ENCODE measurements at regions not wholly inside any gene's neighbourhood (a gene's known extent, or its start where the extent isn't known, plus 50 kb on each side); places are given as distances from the start of the nearest gene placed in this dataset.

DNA sequence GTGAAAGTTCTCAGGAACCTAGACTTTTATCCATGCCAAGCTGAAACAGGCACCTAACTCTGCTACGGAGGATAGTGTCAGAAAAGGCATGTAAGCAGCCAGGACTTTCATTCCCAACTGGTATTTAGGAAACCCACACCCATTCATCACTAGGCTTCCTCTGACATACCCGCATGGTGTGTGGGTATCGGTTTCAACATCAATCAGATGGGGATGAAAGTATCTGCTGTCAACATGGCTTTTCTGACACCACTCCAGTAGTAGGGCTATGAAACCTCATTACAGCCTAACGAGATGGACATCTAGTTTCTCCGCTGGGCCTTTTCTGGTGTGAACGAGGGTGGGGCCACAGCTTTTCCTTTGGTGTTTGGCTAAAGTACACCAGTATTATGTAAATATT lies 1178.3 kb downstream of the CDH11 start:
- no peak for TF ChIP-seq POLR2A (IDR thresholded peaks at IDR 0.05)
- TF ChIP-seq, protein P1, sequence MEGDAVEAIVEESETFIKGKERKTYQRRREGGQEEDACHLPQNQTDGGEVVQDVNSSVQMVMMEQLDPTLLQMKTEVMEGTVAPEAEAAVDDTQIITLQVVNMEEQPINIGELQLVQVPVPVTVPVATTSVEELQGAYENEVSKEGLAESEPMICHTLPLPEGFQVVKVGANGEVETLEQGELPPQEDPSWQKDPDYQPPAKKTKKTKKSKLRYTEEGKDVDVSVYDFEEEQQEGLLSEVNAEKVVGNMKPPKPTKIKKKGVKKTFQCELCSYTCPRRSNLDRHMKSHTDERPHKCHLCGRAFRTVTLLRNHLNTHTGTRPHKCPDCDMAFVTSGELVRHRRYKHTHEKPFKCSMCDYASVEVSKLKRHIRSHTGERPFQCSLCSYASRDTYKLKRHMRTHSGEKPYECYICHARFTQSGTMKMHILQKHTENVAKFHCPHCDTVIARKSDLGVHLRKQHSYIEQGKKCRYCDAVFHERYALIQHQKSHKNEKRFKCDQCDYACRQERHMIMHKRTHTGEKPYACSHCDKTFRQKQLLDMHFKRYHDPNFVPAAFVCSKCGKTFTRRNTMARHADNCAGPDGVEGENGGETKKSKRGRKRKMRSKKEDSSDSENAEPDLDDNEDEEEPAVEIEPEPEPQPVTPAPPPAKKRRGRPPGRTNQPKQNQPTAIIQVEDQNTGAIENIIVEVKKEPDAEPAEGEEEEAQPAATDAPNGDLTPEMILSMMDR (IDR thresholded peaks at IDR 0.05) = no peak

All from uterus (tissue), 2 donors.